GM19438 (cell line): ENCODE measurements at regions not wholly inside any gene's neighbourhood (a gene's known extent, or its start where the extent isn't known, plus 50 kb on each side); places are given as distances from the start of the nearest gene placed in this dataset.

Experiments used
- ATAC-seq: cut with Tn5 transposase; IDR thresholded peaks from one replicate; pipeline ENCODE4 v1.9.1; 2021; ENCODE audit warnings: low read depth; ENCODE audit not compliant: unreplicated experiment

DNA sequence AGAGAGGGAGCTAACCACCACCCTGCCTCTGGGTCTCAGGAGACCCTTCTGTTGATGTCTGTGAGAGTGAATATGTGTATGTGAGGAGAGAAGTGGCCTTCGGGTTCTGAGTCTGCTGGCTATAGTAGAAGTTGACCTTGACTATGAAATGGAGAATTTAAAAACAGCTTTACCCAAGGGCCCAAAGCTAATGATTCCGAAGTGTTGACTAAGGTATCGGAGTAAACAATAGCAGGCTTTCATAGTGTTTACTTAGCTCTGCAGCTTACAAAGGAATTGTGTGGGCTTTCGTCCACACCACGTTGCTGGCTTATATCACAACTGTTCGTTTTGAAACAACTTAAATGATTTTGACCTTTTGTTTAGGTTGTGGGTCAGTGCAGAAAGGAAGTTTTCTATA lies 126.5 kb upstream of the JAG1 start:
- no peak for ATAC-seq

GRCh38 chr20:10802236-10802635 lies 128.4 kb upstream of the JAG1 start:
- ATAC-seq, result no peak

- no peak for ATAC-seq
These were observed 132.0 kb upstream of the JAG1 start for GRCh38 chr20:10805764-10806163.

- no peak for ATAC-seq
These were observed 132.7 kb upstream of the JAG1 start for GRCh38 chr20:10806539-10806938.

DNA sequence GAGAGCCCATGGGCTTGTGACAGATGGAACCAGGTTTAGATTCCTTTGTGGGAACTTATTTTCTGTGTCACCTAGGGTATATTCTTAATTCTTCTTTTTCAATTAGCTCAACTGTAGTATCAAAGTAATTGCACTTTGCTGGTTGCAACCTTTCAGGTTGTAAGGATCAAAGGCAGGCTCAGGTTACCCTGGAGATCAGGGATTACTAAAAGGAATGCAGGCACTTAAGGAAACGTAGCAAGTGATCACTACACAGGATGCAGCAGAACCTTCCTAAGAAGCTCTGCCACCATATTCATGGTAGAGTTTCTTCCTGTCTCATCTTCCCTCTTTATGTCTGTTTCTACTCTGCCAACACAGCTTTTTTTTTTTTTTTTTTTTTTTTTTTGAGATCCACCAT lies 133.2 kb upstream of the JAG1 start:
- no peak for ATAC-seq

- no peak for ATAC-seq
These were observed 139.0 kb upstream of the JAG1 start for GRCh38 chr20:10812759-10813327.

DNA sequence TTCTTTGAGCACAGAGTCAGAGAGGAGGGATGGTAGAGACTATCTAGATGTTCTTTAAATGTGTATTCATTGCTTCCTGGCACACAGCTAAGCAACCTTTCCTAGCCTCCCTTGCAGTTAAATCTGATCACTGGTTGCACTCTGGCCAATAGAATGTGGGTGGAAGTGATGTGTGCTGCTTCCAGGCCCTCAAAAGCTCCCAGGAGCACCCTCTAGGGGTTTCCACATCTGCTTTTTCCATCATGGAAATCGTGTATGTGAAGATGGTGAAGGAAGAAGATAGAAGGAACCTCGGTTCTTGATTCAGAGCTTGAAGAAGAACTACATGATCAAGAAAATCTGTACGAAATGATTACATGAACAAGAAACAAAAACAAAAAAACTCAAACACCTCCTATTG lies 149.8 kb upstream of the JAG1 start:
- no peak for ATAC-seq

DNA sequence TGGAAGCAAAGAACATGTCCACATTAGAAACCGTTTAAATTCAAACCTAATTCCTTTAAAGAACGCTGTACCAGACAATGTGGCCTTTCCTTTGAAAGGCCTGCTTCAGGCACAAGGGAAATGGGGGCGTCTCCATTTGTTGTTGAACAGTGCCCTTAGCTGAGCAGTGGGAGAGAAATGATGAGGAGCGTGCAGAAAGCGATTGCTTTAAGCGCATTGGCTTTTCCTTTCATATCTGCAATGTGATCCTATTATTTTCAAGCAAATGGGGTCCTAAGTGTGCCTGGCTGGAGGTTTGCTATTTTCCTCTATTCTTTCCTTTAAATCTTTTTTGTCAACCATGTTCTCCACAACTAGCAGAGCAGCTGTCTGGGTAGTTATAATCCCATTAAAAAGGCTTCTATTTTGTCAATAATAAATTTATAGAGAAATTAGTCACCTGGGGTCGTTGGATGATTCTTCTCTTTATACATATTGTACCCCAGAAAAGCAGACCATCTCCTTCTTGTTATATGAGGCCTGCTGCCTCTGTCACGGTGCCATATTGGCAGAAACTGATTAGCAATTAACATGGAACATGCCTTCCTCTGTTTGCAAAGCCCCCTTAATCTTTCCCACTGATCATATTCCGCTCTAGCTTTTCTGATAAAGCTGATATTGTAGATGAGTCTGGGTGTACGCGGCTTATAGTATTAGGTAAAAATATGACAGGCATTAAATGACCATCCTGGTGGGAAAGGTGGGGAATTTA lies 151.1 kb upstream of the JAG1 start:
- ATAC-seq, result no peak

DNA sequence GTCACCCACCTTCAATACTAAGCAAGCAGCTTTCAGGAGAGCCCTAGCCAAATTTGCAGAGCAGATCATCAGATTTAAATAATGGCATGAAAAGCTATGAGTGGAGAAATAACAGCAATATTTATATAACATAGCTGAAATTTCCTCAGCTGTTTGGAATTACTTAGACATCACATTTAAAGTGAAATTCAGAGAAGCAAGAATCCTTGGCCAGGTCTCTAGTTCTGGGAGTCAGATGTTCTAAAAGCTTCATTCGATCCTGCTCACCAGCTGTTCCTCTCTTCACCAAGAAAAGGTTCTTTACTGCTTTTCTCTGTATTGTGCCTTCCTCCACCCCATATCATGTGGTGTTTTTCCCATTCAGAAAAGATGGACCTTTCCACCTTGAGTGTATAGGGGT lies 152.3 kb upstream of the JAG1 start:
- no peak for ATAC-seq

GRCh38 chr20:10828180-10828579 lies 154.4 kb upstream of the JAG1 start:
- ATAC-seq, result no peak

DNA sequence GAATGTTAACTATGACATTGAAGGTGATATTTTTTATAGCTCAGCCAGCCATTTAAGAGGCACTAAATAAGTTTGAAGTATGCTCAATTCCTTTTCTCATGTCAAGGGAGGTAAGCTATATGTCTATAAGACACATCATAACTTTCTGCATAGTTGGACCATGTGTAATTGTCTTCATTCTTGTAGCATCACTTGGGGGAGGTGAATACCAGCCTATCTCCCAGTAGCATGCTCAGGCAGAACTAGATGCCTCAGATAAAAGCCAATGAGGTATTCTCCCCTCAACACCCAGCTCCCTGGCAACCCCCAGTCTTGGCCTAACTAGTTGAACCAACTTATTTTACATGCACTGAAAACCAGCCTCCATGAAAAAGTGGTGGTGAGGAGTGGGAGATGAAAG lies 158.3 kb upstream of the JAG1 start:
- ATAC-seq, result no peak

DNA sequence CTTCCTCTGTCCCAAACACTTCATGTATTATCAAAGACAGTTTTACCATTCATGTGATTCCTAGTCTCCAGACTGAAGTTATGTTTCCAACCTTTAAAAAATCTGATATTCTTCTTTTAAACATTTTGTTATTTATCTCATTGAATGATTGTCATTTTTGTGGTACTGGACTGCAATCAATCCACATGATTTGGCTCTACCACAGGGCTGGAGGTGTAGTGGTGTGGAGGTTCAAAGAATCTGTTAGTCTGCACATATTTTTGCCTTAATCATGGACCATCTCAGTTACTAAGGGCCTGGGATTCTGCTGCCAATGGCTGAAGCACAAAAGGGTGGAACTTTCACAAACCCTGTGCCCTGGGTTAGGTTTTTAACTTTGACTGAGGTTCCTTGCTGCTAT lies 164.1 kb upstream of the JAG1 start:
- ATAC-seq, result no peak

DNA sequence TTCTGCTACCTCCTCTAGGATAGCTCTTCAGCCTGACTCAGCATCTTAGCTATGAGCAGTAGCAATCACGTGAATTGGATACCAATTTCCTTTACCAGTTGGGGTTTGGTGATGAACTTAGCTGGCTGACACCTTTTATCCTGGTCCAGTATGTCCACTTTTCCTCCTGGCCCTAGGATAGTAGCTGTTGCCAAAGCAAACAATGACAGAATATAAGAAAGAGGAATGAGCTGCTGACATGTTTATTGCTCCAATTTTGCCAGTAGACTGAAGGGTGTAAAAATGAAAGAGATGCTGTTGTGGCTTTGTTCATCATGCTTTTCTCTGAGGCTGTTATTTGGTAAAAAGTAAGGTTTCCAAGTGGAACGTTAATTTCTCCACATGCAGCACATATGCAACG lies 168.3 kb upstream of the JAG1 start:
- no peak for ATAC-seq

DNA sequence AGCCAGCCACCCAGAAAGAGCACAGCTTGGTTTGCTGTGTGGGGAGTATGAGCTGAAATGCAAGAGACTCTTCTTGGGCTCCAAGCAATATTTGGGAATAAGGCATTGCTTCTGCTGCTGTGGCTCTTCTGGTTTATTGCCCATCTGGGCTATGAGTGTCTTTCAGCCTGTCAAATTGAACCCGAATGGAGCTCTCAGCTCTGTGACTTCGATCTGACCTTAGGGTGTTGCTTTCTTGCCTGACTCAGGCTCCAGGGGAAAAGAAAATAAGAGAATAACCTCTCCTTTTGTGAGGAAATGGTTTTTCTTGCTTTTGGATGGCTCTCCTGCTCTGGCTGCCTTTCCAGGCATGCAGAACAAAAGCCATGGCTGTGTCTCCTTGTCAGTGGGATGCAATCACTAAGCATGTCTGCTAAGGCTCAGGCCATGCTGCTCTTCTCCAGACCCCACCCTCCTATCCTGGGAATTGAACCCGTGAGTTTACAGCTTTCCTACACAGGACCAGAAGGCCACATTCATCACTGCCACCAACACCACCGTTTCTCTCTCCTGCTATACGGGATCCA lies 169.4 kb upstream of the JAG1 start:
- no peak for ATAC-seq

GRCh38 chr20:10846766-10847165 lies 173.0 kb upstream of the JAG1 start:
- no peak for ATAC-seq

DNA sequence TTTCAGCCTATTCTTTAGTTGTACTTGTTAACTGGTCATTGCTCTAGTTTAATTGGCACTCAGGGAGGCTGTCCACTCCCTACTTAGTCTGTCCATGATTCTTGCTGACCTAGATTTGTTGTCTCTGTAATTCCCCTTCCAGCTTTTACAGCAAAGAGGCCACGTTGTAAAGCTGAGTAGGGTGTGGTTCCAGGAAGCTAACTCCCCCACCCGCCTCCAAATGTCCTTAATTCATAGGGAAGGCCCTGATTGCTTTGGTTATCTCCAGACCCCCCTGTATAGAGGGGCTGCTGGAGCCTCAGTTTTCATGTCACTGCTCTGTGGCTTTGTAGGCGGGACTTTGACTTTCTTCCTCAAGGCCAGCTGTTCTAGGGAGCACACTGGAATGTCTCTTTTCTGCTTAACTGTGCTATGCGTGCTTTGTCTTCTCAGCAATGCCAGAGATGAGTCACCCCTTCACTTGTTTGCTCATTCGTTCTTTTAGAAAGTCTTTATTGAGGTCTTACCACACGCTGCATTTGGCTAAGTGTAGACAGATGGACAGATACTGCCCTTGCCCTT lies 175.1 kb upstream of the JAG1 start:
- ATAC-seq, result no peak

GRCh38 chr20:10853176-10853575 lies 179.4 kb upstream of the JAG1 start:
- ATAC-seq, result no peak

GRCh38 chr20:10853731-10854130 lies 179.9 kb upstream of the JAG1 start:
- ATAC-seq, result no peak

- ATAC-seq, result no peak
These were observed 181.2 kb upstream of the JAG1 start for GRCh38 chr20:10854976-10855375.

GRCh38 chr20:10855778-10856177 lies 182.0 kb upstream of the JAG1 start:
- no peak for ATAC-seq

- no peak for ATAC-seq
These were observed 182.6 kb upstream of the JAG1 start for GRCh38 chr20:10856237-10857015.
